Naive thymus-derived CD8-positive, alpha-beta T cell (primary cell): ENCODE measurements at regions not wholly inside any gene's neighbourhood (a gene's known extent, or its start where the extent isn't known, plus 50 kb on each side); places are given as distances from the start of the nearest gene placed in this dataset.
A peak's percentile ranks its signal among the peaks of the same experiment; 100 is the strongest.

Experiments used
- ATAC-seq, 2 donors: fragments of 150-1000 bp; cut with Tn5 transposase in 1 of 2; sonication (Bioruptor Pico), chemical (Tn5 transposase) in 1 of 2; 1 replicate in 1 of 2; 2 replicates in 1 of 2; pipeline ENCODE4 v1.10.0; 2021; ENCODE audit warnings: mild to moderate bottlenecking in 2 of 2, moderate library complexity in 2 of 2
- POLR2A ChIA-PET: fragments of 350-600 bp; sonication (Branson Sonifier 250); formaldehyde crosslinking; loops from one replicate; lab custom pipeline; 2021; ENCODE audit warnings: antibody characterized with exemption; lab: Charles Lee
- DNase-seq, 10 donors: peaks; one replicate each; pipeline versions ENCODE4 v3.0.0 to v3.0.0-alpha.2; 2020 to 2022
- H3K27ac Mint-ChIP-seq, 10 donors: one replicate each; pipeline ENCODE4 v1.8.0; 2020 to 2022; ENCODE audit warnings: mild to moderate bottlenecking in 10 of 10, mixed read lengths in 10 of 10, moderate library complexity in 4 of 10, inconsistent platforms in 1 of 10
- H3K27me3 Mint-ChIP-seq, 5 donors: one replicate each; pipeline ENCODE4 v1.8.0; 2021 to 2022; ENCODE audit warnings: mixed read lengths in 5 of 5
- H3K36me3 Mint-ChIP-seq, 3 donors: one replicate each; pipeline ENCODE4 v1.8.0; 2020 to 2022; ENCODE audit warnings: mixed read lengths in 3 of 3, mild to moderate bottlenecking in 2 of 3, inconsistent platforms in 1 of 3
- H3K4me1 Mint-ChIP-seq, 4 donors: one replicate each; pipeline ENCODE4 v1.8.0; 2021 to 2022; ENCODE audit warnings: mixed read lengths in 4 of 4
- H3K4me3 Mint-ChIP-seq, 10 donors: one replicate each; pipeline ENCODE4 v1.8.0; 2020 to 2022; ENCODE audit warnings: mild to moderate bottlenecking in 10 of 10, mixed read lengths in 10 of 10, moderate library complexity in 6 of 10, inconsistent platforms in 1 of 10
- H3K9me3 Mint-ChIP-seq, 9 donors: one replicate each; pipeline ENCODE4 v1.8.0; 2020 to 2022; ENCODE audit warnings: mixed read lengths in 9 of 9, mild to moderate bottlenecking in 3 of 9, inconsistent platforms in 1 of 9, moderate library complexity in 1 of 9

- peaks cover 5 to 26% (median 15%) of the 10 kb centered on the region in 9 donors for H3K9me3 Mint-ChIP-seq
- no peak for ATAC-seq
- POLR2A ChIA-PET: no interaction called here
- H3K36me3 Mint-ChIP-seq: peaks cover 0 to 17% (median 6%) of the 10 kb centered on the region in 3 donors
- no peak for DNase-seq
- H3K27ac Mint-ChIP-seq: peak overlapping the region in 1 of 10 donors; percentile 70
- peaks cover 0 to 11% (median 5%) of the 10 kb centered on the region in 5 donors for H3K27me3 Mint-ChIP-seq
- no peak overlapping the region for H3K4me3 Mint-ChIP-seq
- H3K4me1 Mint-ChIP-seq: peaks cover 0 to 6% (median 3%) of the 10 kb centered on the region in 4 donors
These were observed 68.6 kb downstream of the SMIM21 start for GRCh38 chr18:75358928-75359327.

- POLR2A ChIA-PET: no interaction called here
- Mint-ChIP-seq H3K36me3 (peaks cover 0 to 33% (median 22%) of the 10 kb centered on the region in 3 donors), H3K4me1 (peaks cover 0 to 2% (median 0%) of the 10 kb centered on the region in 4 donors), H3K9me3 (peaks cover 14 to 51% (median 30%) of the 10 kb centered on the region in 9 donors), H3K4me3 (no peak overlapping the region), H3K27ac (no peak overlapping the region), H3K27me3 (peaks cover 0 to 1% (median 0%) of the 10 kb centered on the region in 5 donors)
- ATAC-seq (no peak), DNase-seq (no peak)
These were observed 74.1 kb downstream of the SMIM21 start for GRCh38 chr18:75353357-75353756.

GRCh38 chr18:75351409-75351808, 76.1 kb downstream of the SMIM21 start:
- POLR2A ChIA-PET: no interaction called here
- Mint-ChIP-seq H3K9me3 (peaks cover 9 to 43% (median 20%) of the 10 kb centered on the region in 9 donors), H3K4me1 (peaks cover 0 to 2% (median 0%) of the 10 kb centered on the region in 4 donors), H3K27ac (no peak overlapping the region), H3K4me3 (no peak overlapping the region), H3K36me3 (peaks cover 0 to 25% (median 22%) of the 10 kb centered on the region in 3 donors), H3K27me3 (peaks cover 0 to 1% (median 1%) of the 10 kb centered on the region in 5 donors)
- DNase-seq: no peak
- no peak for ATAC-seq

- H3K4me1 Mint-ChIP-seq: peaks cover 0 to 2% (median 0%) of the 10 kb centered on the region in 4 donors
- peaks cover 9 to 42% (median 20%) of the 10 kb centered on the region in 9 donors for H3K9me3 Mint-ChIP-seq
- no peak for DNase-seq
- POLR2A ChIA-PET: no interaction called here
- ATAC-seq: no peak
- peaks cover 0 to 25% (median 22%) of the 10 kb centered on the region in 3 donors for H3K36me3 Mint-ChIP-seq
- H3K27ac Mint-ChIP-seq: no peak overlapping the region
- H3K4me3 Mint-ChIP-seq: no peak overlapping the region
- H3K27me3 Mint-ChIP-seq: peaks cover 0 to 1% (median 1%) of the 10 kb centered on the region in 5 donors
These were observed 76.6 kb downstream of the SMIM21 start for GRCh38 chr18:75350857-75351256.

- Mint-ChIP-seq H3K27ac (no peak overlapping the region), H3K36me3 (peaks cover 0 to 25% (median 22%) of the 10 kb centered on the region in 3 donors), H3K4me1 (peaks cover 0 to 2% (median 0%) of the 10 kb centered on the region in 4 donors), H3K4me3 (no peak overlapping the region), H3K9me3 (peaks cover 9 to 38% (median 20%) of the 10 kb centered on the region in 9 donors), H3K27me3 (peaks cover 0 to 1% (median 1%) of the 10 kb centered on the region in 5 donors)
- no peak for DNase-seq
- ATAC-seq: no peak
- POLR2A ChIA-PET: no interaction called here
These were observed 77.0 kb downstream of the SMIM21 start for GRCh38 chr18:75350512-75350839.

GRCh38 chr18:75349668-75350511, 77.6 kb downstream of the SMIM21 start:
- Mint-ChIP-seq H3K4me1 (peaks cover 0 to 2% (median 0%) of the 10 kb centered on the region in 4 donors), H3K27ac (no peak overlapping the region), H3K4me3 (no peak overlapping the region), H3K9me3 (peaks cover 9 to 37% (median 20%) of the 10 kb centered on the region in 9 donors), H3K27me3 (peaks cover 0 to 6% (median 3%) of the 10 kb centered on the region in 5 donors), H3K36me3 (peaks cover 0 to 25% (median 22%) of the 10 kb centered on the region in 3 donors)
- POLR2A ChIA-PET: no interaction called here
- ATAC-seq: no peak
- no peak for DNase-seq

GRCh38 chr18:75346671-75347070, 80.8 kb downstream of the SMIM21 start:
- ATAC-seq (no peak), DNase-seq (no peak)
- Mint-ChIP-seq H3K36me3 (peaks cover 0 to 3% (median 3%) of the 10 kb centered on the region in 3 donors), H3K27me3 (peaks cover 0 to 8% (median 5%) of the 10 kb centered on the region in 5 donors), H3K4me1 (peaks cover 0 to 2% (median 0%) of the 10 kb centered on the region in 4 donors), H3K27ac (no peak overlapping the region), H3K9me3 (peaks cover 0 to 8% (median 3%) of the 10 kb centered on the region in 9 donors), H3K4me3 (no peak overlapping the region)
- POLR2A ChIA-PET: no interaction called here

GRCh38 chr18:75344615-75345014, 82.9 kb downstream of the SMIM21 start:
- DNase-seq (no peak), ATAC-seq (no peak)
- Mint-ChIP-seq H3K9me3 (no peaks in the 10 kb centered on the region), H3K4me3 (no peak overlapping the region), H3K4me1 (no peaks in the 10 kb centered on the region), H3K27me3 (peaks cover 0 to 8% (median 5%) of the 10 kb centered on the region in 5 donors), H3K27ac (no peak overlapping the region), H3K36me3 (no peaks in the 10 kb centered on the region)
- POLR2A ChIA-PET: no interaction called here

GRCh38 chr18:75344161-75344560, 83.3 kb downstream of the SMIM21 start:
- H3K4me1 Mint-ChIP-seq: no peaks in the 10 kb centered on the region
- H3K4me3 Mint-ChIP-seq: no peak overlapping the region
- H3K27me3 Mint-ChIP-seq: peaks cover 0 to 8% (median 5%) of the 10 kb centered on the region in 5 donors
- H3K36me3 Mint-ChIP-seq: no peaks in the 10 kb centered on the region
- POLR2A ChIA-PET: no interaction called here
- DNase-seq (no peak), ATAC-seq (no peak)
- H3K27ac Mint-ChIP-seq: peak overlapping the region in 1 of 10 donors; percentile 21
- H3K9me3 Mint-ChIP-seq: no peaks in the 10 kb centered on the region

GRCh38 chr18:75343389-75343788, 84.1 kb downstream of the SMIM21 start:
- POLR2A ChIA-PET: interaction anchor here (0.6 kb wide), 1 partner anchor 63 kb away, joined by 3 read pairs; no protein-coding TSS in a partner anchor

GRCh38 chr18:75341897-75342296, 85.6 kb downstream of the SMIM21 start:
- Mint-ChIP-seq H3K4me3 (no peak overlapping the region), H3K27ac (no peak overlapping the region), H3K27me3 (peaks cover 0 to 8% (median 4%) of the 10 kb centered on the region in 5 donors), H3K9me3 (no peaks in the 10 kb centered on the region), H3K4me1 (no peaks in the 10 kb centered on the region), H3K36me3 (no peaks in the 10 kb centered on the region)
- ATAC-seq (no peak), DNase-seq (no peak)
- POLR2A ChIA-PET: no interaction called here

More at GRCh38 chr18:75343389-75343788, 84.1 kb downstream of the SMIM21 start:
- Mint-ChIP-seq H3K27me3 (peaks cover 0 to 8% (median 5%) of the 10 kb centered on the region in 5 donors), H3K9me3 (no peaks in the 10 kb centered on the region), H3K4me1 (no peaks in the 10 kb centered on the region), H3K4me3 (no peak overlapping the region), H3K36me3 (no peaks in the 10 kb centered on the region), H3K27ac (no peak overlapping the region)
- no peak for ATAC-seq
- DNase-seq: no peak

GRCh38 chr18:75341267-75341666, 86.2 kb downstream of the SMIM21 start:
- Mint-ChIP-seq H3K9me3 (no peaks in the 10 kb centered on the region), H3K4me3 (no peak overlapping the region), H3K36me3 (no peaks in the 10 kb centered on the region), H3K4me1 (no peaks in the 10 kb centered on the region), H3K27me3 (peaks cover 0 to 8% (median 4%) of the 10 kb centered on the region in 5 donors), H3K27ac (no peak overlapping the region)
- ATAC-seq: no peak
- POLR2A ChIA-PET: no interaction called here
- no peak for DNase-seq

- Mint-ChIP-seq H3K27ac (no peak overlapping the region), H3K9me3 (no peaks in the 10 kb centered on the region), H3K4me3 (no peak overlapping the region), H3K36me3 (no peaks in the 10 kb centered on the region), H3K4me1 (peaks cover 0 to 2% (median 0%) of the 10 kb centered on the region in 4 donors), H3K27me3 (peaks cover 0 to 4% (median under 1%) of the 10 kb centered on the region in 5 donors)
- POLR2A ChIA-PET: interaction anchor here (0.5 kb wide), 1 partner anchor 144 kb away, joined by 4 read pairs; no protein-coding TSS in a partner anchor
- no peak for DNase-seq
- no peak for ATAC-seq
These were observed 87.4 kb downstream of the SMIM21 start for GRCh38 chr18:75339936-75340605.
